ENCODE measurements at regions not wholly inside any gene's neighbourhood (a gene's known extent, or its start where the extent isn't known, plus 50 kb on each side); places are given as distances from the start of the nearest gene placed in this dataset.

- no peak for DNase-seq (ENCODE audit: low spot score)
These were observed 1495.0 kb downstream of the BRD1 start for GRCh38 chr22:48332438-48333322.

DNA sequence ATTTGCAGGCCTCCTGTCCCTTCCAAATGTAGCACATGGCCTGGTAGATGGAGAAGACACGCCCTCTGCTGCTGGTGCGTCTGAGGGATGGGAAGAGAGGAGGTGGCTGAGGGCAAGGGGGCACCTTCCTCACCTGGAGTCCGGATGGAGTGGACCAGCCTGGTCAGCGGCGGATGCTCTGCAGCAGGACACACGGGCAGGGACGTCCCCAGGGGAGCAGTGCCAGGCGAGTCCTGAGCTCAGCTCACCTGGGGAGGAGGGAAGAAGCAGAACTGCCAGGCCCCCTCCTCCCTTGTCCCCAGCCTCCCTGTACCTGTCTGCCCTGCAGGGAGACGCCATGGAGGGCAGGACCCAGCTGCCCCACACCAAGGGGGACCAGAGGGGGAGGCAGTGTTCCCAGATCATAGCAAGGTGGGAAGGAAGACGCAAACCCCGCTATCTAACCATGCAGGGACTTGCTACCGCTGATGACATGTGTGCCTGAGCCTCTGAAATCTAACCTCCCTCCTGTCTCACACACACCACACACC is 1495.9 kb downstream of the BRD1 start:
- DNase-seq (ENCODE audit: low spot score): no peak

DNA sequence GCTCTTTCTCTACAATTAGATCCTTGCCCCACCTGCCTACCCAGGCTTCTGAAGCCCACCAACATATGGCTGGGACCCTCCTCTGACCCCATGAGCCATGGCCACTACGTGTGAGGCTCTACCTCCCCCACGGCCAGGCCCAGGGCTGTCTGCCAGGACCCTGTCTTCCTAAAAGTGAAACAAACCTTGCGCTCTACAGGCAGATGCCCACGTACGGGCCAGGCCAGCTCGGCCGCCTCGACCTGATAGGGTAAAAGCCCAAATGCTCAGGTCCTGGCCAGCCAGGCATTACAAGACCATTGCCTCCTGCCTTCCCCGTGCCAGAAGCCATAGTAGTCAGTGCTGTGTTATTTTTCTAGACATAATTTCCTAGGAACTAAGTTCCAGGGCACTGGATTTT is 1496.4 kb downstream of the BRD1 start:
- no peak for DNase-seq (ENCODE audit: low spot score)

- no peak for DNase-seq (ENCODE audit: low spot score)
These were observed 1500.0 kb downstream of the BRD1 start for GRCh38 chr22:48327721-48328120.

GRCh38 chr22:48323746-48324145 is 1503.9 kb downstream of the BRD1 start:
- no peak for DNase-seq (ENCODE audit: low spot score)

DNA sequence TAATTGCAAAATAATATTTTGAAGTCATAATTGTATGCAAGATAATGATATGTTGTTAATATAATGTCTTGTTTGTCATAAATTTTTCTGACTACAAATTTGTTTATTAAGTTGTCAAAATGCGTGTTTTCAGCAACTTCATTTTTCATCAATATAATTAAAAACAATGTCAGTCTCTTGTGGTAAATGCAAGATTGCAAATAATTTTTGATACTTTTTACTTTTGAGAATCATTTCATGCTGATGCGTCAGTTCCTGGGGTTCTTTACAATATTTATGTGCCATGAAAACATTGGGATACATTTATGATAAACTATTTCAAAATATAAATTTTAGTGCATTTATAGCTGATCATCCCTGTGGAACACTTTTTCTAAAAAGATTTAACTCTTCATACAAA is 1504.8 kb downstream of the BRD1 start:
- DNase-seq (ENCODE audit: low spot score): no peak

DNA sequence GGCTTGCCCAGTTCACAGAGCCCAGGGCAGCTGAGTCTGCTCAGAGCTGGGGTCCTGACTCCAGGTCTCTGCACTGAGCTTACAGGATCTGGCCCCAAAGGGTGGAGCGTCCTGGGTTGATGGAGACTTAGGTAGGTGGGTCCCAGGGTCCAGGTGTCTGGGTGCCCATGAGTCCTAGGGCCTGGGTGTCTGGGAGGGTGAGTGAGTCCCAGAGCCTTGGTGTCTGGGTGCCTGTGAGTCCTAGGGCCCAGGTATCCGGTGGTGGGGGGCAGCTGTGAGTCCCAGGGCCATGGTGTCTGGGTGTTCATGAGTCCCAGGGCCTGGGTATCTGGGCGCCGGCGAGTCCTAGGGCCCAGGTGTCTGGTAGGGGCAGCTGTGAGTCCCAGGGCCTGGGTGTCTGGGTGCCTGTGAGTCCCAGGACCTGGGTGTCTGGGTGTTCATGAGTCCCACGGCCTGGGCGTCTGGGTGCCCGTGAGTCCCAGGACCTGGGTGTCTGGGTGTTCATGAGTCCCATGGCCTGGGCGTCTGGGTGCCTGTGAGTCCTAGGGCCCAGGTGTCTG is 1505.6 kb downstream of the BRD1 start:
- no peak for DNase-seq (ENCODE audit: low spot score)

DNA sequence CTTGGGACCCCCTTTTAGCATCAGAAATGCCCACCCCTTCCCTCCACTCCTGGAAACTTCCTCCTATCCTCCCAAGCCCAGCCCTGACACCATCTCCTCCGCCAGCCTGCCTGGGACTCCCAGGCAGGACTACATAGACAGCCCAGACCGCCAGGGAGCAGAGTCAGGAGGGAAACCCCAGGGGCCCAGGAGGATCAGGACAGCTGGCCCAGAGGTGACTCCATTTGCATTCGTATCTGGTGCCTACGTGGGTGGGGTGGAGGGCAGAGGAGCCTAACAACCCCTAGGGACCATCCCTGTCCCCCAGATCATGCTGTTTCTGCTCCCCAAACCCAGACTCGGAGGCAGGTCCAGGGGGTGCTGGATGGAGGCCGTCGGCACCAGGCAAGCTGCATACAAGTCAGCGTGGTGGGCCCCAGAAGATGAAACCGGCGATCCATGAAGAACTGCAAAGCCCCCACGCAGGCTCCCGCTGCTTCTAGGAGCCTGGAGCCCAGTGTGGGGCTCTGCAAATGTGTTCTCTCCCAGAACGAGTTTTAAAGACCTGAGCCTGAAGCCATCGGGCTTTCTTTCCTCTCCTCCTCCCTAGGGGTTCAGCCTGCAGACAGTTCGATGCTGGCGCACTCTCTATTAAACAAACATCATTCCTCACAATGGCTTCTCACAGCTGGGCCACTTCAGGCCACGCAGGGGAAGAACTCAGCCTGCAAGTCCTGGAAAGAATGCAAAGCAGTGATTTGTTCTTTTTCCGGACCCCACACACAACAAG is 1506.8 kb downstream of the BRD1 start:
- DNase-seq (ENCODE audit: low spot score): no peak

DNA sequence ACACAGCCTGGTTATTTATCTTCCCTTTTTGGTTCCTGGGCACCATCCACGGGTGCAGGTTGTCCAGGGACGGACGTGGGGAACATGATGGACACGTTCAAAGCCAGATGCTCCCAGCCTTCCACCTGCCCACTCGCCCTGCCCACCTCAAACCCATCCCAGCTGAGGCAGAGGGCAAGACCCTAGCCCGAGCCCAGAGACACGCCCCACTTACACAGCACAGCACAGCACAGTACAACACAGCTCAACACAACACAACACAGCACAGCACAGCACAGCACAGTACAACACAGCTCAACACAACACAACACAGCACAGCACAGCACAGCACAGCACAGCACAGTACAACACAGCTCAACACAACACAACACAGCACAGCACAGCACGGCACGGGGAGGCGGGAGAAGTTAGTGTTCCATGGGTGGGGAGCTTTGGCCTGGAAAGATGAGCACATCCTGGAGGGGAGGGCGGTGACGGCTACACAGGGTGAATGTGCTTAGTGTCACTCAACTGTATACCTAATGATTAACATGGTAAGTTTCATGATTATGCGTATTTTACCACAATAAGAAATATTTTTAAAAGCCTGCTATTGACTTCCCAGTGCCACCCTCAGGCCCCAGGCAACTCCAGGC is 1507.5 kb downstream of the BRD1 start:
- DNase-seq (ENCODE audit: low spot score): no peak

- DNase-seq (ENCODE audit: low spot score): no peak
These were observed 1508.2 kb downstream of the BRD1 start for GRCh38 chr22:48319321-48320047.

DNA sequence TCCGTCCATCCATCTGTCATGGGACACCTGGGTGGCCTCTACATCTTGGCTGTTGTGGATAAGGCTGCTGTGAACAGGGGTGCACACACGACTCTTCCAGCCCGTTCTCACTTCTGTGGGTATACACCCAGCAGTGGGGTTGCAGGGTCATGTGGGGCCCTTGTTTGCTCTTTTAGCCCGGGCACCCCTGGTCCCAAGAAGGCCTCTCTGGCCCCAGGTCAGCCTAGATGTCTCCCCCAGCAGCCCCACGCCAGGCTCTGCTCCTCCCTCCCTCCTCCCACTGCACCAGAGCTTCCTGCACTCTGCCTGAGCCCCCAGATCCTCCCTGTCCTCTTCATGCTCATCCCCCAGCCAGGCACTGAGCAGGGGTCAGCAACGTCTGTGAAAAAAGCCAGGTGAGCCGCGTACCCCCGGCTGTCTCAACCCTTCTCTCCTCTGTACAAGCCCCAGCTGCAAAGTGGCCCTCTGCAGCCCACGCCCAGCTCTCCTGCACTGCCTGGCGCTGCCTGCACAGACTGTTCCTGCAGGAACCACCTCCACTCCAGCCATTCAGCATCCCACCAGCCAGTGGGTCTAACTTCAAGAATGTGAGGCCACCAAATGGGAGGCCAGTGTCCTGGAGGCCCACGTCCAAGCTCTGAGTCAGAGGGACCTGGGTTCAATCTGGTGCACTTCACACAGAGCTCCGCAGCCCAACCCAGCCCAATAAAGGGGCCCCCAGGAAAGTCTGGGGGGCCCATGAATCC is 1508.9 kb downstream of the BRD1 start:
- no peak for DNase-seq (ENCODE audit: low spot score)

- DNase-seq (ENCODE audit: low spot score): no peak
These were observed 1509.5 kb downstream of the BRD1 start for GRCh38 chr22:48318173-48318572.

DNA sequence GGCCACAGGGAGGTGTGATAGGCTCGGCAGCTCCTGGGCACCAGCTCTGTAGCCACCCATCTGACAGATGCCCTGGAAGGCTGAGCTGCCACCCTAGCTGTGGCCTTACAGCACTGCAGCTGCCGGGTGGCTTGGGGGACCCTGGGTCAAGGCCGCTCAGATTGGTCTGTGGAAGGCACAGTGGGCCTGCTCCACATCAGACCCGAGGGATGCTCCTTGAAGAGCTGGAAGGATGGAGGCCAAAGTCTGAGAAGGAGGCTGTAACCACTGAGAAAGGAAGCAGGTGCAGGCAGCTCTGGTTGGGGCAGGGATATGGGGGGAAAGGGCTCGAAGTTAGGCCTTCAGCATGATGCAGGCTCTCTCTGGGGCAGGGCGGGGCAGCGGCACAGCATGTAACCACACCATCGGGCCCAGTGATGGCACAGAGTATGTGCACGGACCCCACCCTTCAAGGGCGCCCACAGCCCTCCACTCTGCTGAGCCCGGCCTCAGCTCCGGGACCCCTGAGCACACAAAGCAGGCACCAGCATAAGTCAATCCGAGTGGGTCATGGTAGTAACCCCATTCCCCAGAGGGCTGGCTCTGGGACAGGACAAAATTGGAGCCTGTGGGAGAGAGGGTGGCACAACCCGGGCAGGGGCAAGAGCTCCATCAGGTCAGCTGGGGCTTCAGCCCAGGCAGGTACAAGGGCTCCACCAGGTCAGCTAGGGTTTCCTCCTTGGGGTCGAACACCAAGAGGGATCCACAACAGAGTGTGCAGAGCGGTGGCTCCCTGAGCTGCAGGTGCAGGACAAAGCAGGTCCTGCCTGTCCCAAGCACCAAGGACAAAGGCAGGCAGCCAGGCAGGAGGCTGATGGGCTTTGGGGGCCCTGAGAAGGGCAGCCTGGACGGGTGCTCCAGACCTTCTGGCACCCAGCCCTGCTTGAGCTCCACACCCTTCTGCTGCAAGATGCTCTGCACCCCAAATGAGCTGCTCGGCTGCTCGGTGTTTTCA is 1511.1 kb downstream of the BRD1 start:
- DNase-seq (ENCODE audit: low spot score): no peak

GRCh38 chr22:48315439-48316256 is 1512.0 kb downstream of the BRD1 start:
- DNase-seq (ENCODE audit: low spot score): no peak

DNA sequence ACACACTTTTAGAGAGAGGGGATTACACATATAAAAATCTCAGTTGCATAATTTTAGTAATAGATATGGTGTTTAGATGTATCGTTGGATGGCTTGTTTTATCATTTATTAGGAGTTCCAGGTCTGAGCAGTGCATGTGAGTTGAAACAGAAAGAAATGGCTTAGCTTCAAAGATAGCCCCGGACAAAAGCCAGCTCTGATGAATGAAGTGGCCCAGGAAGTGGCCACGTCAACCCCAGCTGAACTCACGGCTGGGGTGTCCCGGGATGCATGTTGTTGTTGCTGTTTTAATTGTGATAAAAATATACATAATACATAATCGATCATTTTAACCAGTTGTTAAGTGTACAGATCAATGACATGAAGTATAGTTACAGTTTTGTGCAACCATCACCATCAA is 1513.6 kb downstream of the BRD1 start:
- DNase-seq (ENCODE audit: low spot score): no peak

GRCh38 chr22:48313175-48313830 is 1514.4 kb downstream of the BRD1 start:
- DNase-seq (ENCODE audit: low spot score): no peak

DNA sequence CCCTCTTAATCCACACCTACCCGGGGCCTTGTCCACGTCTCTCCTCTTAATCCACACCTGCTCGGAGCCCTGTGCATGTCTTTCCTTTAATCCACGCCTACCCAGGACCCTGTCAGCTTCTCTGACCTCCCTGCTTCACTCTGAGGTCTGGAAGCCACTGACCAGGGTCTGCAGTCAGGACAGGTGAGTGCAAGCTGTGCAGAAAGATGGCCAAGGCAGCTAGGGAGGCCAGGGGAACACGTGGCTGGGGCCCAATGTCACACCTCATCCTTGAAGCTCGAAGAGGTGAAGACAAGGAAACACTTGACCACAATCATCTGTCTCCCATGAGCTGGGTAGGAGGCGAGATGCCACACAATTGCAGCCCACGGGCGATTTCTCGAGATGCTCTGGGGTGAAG is 1516.9 kb downstream of the BRD1 start:
- DNase-seq (ENCODE audit: low spot score): no peak

DNA sequence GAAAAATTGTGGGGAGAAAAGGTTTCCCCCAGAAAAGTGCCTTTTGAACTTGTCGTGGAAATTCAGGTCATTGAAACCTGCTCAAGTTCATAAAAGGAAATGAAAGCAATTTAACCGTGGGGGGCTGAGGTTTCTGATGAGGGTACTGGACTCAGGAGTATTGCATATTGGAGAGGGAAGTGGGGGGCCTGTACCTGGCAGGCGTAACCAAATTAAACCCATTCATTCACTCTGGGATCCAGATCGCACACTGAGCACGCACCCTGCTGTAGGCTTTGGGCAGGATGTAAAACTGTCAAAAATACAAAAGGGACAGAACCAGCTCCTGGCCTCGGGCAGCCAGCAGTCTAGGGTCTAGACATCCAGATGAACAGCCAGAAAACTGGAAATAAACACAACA is 1517.4 kb downstream of the BRD1 start:
- DNase-seq (ENCODE audit: low spot score): no peak
